ENCODE measurements at regions not wholly inside any gene's neighbourhood (a gene's known extent, or its start where the extent isn't known, plus 50 kb on each side); places are given as distances from the start of the nearest gene placed in this dataset.
"Not testable (repeated sequence)": the region's sequence is repeated elsewhere in the genome, so short reads cannot be mapped to it uniquely, and the experiment has no call there.

GRCh38 chrX:109155161-109155560 is 326.7 kb downstream of the GUCY2F start:
- no peak for DNase-seq

GRCh38 chrX:109144173-109144572 is 337.7 kb downstream of the GUCY2F start:
- not testable (repeated sequence) for DNase-seq

- no peak for DNase-seq
Observed at GRCh38 chrX:109140463-109140862, 341.4 kb downstream of the GUCY2F start.

- no peak for DNase-seq
Observed at GRCh38 chrX:109134777-109135176, 347.1 kb downstream of the GUCY2F start.

GRCh38 chrX:109125304-109125703 is 356.6 kb downstream of the GUCY2F start:
- DNase-seq, result no peak

GRCh38 chrX:109089359-109089758 is 353.0 kb upstream of the IRS4 start:
- DNase-seq, result no peak

- DNase-seq, result no peak
Observed at GRCh38 chrX:109077788-109078187, 341.4 kb upstream of the IRS4 start.

GRCh38 chrX:109054181-109054581 is 317.8 kb upstream of the IRS4 start:
- peak; percentile 10 for DNase-seq

- no peak for DNase-seq
Observed at GRCh38 chrX:109049903-109050302, 313.5 kb upstream of the IRS4 start.

GRCh38 chrX:109049416-109049815 is 313.1 kb upstream of the IRS4 start:
- no peak for DNase-seq

GRCh38 chrX:109040057-109040456 is 303.7 kb upstream of the IRS4 start:
- no peak for DNase-seq

GRCh38 chrX:109036624-109037023 is 300.3 kb upstream of the IRS4 start:
- DNase-seq, result peak; percentile 13

- no peak for DNase-seq
Observed at GRCh38 chrX:108993909-108994308, 257.5 kb upstream of the IRS4 start.

- DNase-seq, result not testable (repeated sequence)
Observed at GRCh38 chrX:108972899-108973298, 236.5 kb upstream of the IRS4 start.

- DNase-seq, result no peak
Observed at GRCh38 chrX:108947205-108947604, 210.8 kb upstream of the IRS4 start.

GRCh38 chrX:108946531-108946930 is 210.2 kb upstream of the IRS4 start:
- no peak for DNase-seq

- no peak for DNase-seq
Observed at GRCh38 chrX:108945883-108946523, 209.6 kb upstream of the IRS4 start.

- no peak for DNase-seq
Observed at GRCh38 chrX:108914791-108915190, 178.4 kb upstream of the IRS4 start.

GRCh38 chrX:108903831-108904230 is 167.5 kb upstream of the IRS4 start:
- not testable (repeated sequence) for DNase-seq

GRCh38 chrX:108900333-108900732 is 164.0 kb upstream of the IRS4 start:
- no peak for DNase-seq

- not testable (repeated sequence) for DNase-seq
Observed at GRCh38 chrX:108896349-108896748, 160.0 kb upstream of the IRS4 start.

GRCh38 chrX:108892501-108892900 is 156.1 kb upstream of the IRS4 start:
- DNase-seq, result no peak

GRCh38 chrX:108875548-108875947 is 139.2 kb upstream of the IRS4 start:
- DNase-seq, result no peak

GRCh38 chrX:108843039-108843438 is 106.7 kb upstream of the IRS4 start:
- not testable (repeated sequence) for DNase-seq

GRCh38 chrX:108833993-108834392 is 97.6 kb upstream of the IRS4 start:
- DNase-seq, result no peak
